ENCODE measurements at regions not wholly inside any gene's neighbourhood (a gene's known extent, or its start where the extent isn't known, plus 50 kb on each side); places are given as distances from the start of the nearest gene placed in this dataset.

DNA sequence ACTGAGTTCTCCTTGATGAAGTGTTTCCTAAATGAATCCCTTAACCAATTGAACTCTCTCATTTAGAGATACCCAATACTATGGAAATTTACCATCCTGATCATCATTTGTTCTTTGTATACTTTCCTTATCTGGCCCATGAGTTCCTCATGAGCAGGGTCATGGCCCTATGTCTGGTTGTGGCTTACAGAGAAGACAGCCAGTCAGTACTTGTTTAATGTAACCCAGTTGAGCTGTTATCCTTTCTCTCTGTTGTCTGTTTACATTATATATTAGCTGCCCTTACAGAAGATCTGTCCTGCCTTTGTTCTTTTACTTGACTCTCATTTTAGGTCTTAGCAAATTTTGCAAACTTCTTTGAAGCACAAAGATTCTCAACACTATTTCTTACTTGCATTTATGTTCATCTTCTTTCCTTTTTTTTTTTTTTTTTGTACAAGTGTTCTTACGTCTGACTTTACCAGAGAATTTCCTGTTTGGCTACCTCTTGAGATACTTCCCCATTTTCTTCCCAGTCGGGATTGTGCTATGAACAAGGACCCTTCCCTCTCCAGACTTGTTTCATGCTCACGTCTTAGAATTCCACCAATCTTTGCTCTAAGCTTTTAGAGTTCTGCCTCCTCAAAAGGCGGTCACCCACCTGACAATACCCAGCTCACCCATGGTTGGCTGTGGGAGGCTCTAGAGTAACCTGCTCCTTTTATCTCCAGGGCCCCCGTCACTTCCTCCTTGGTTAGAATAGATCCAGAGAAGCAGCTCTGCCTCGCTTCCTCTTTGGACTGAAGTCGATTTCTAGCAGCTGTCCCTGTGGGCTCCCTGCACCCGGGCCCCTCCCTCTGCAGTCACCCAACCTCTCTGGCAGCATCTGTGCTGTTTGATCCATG lies 53.6 kb upstream of the RUNX1 start:
- Histone ChIP-seq H3K4me1 (ENCODE audit: control insufficient read depth, insufficient read depth, low read length) (no peaks in the 10 kb centered on the region), H3K27ac (ENCODE audit: extremely low read depth, low read depth, low read length) (no peak overlapping the region), H3K9me3 (ENCODE audit: control insufficient read depth, insufficient read depth, low read depth, low read length) (no peaks in the 10 kb centered on the region), H3K4me3 (ENCODE audit: low read depth, low read length) (no peak overlapping the region), H3K36me3 (ENCODE audit: control insufficient read depth in 2 of 2, insufficient read depth in 1 of 2, low read length in 2 of 2) (no peaks in the 10 kb centered on the region)
- POLR2A ChIA-PET: no interaction called here
- TF ChIP-seq, protein P1, sequence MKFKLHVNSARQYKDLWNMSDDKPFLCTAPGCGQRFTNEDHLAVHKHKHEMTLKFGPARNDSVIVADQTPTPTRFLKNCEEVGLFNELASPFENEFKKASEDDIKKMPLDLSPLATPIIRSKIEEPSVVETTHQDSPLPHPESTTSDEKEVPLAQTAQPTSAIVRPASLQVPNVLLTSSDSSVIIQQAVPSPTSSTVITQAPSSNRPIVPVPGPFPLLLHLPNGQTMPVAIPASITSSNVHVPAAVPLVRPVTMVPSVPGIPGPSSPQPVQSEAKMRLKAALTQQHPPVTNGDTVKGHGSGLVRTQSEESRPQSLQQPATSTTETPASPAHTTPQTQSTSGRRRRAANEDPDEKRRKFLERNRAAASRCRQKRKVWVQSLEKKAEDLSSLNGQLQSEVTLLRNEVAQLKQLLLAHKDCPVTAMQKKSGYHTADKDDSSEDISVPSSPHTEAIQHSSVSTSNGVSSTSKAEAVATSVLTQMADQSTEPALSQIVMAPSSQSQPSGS (tag by site-specific recombination; IDR thresholded peaks at IDR 0.05; ENCODE audit: low read depth): no peak
- TF ChIP-seq ZSCAN23 (tag by site-specific recombination; IDR thresholded peaks at IDR 0.05): no peak
- no peak for TF ChIP-seq YY2 (tag by site-specific recombination; IDR thresholded peaks at IDR 0.05)
- no peak for TF ChIP-seq ZNF248 (tag by site-specific recombination; IDR thresholded peaks at IDR 0.05)
- no peak for TF ChIP-seq ZNF776 (tag by site-specific recombination; IDR thresholded peaks at IDR 0.05; ENCODE audit: borderline replicate concordance)
- TF ChIP-seq ZNF184 (tag by site-specific recombination; IDR thresholded peaks at IDR 0.05): no peak
- no peak for TF ChIP-seq ZNF391 (tag by site-specific recombination; IDR thresholded peaks at IDR 0.05; ENCODE audit: borderline replicate concordance, low read depth)
- TF ChIP-seq ZNF335 (tag by site-specific recombination; conservative IDR thresholded peaks at IDR 0.05): no peak
- TF ChIP-seq ZNF677 (tag by site-specific recombination; IDR thresholded peaks at IDR 0.05): no peak
- no peak for TF ChIP-seq ZNF114 (tag by site-specific recombination; IDR thresholded peaks at IDR 0.05)
- TF ChIP-seq GLIS2 (tag by site-specific recombination; IDR thresholded peaks at IDR 0.05): no peak
- TF ChIP-seq, protein P2, sequence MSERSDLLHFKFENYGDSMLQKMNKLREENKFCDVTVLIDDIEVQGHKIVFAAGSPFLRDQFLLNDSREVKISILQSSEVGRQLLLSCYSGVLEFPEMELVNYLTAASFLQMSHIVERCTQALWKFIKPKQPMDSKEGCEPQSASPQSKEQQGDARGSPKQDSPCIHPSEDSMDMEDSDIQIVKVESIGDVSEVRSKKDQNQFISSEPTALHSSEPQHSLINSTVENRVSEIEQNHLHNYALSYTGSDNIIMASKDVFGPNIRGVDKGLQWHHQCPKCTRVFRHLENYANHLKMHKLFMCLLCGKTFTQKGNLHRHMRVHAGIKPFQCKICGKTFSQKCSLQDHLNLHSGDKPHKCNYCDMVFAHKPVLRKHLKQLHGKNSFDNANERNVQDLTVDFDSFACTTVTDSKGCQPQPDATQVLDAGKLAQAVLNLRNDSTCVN (tag by site-specific recombination; optimal IDR thresholded peaks at IDR 0.05): no peak
- TF ChIP-seq ZNF621 (tag by site-specific recombination; IDR thresholded peaks at IDR 0.05): no peak
- TF ChIP-seq, protein P3, sequence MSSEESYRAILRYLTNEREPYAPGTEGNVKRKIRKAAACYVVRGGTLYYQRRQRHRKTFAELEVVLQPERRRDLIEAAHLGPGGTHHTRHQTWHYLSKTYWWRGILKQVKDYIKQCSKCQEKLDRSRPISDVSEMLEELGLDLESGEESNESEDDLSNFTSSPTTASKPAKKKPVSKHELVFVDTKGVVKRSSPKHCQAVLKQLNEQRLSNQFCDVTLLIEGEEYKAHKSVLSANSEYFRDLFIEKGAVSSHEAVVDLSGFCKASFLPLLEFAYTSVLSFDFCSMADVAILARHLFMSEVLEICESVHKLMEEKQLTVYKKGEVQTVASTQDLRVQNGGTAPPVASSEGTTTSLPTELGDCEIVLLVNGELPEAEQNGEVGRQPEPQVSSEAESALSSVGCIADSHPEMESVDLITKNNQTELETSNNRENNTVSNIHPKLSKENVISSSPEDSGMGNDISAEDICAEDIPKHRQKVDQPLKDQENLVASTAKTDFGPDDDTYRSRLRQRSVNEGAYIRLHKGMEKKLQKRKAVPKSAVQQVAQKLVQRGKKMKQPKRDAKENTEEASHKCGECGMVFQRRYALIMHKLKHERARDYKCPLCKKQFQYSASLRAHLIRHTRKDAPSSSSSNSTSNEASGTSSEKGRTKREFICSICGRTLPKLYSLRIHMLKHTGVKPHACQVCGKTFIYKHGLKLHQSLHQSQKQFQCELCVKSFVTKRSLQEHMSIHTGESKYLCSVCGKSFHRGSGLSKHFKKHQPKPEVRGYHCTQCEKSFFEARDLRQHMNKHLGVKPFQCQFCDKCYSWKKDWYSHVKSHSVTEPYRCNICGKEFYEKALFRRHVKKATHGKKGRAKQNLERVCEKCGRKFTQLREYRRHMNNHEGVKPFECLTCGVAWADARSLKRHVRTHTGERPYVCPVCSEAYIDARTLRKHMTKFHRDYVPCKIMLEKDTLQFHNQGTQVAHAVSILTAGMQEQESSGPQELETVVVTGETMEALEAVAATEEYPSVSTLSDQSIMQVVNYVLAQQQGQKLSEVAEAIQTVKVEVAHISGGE (tag by site-specific recombination; conservative IDR thresholded peaks at IDR 0.05; ENCODE audit: low read depth): no peak
- no peak for TF ChIP-seq ZNF558 (tag by site-specific recombination; IDR thresholded peaks at IDR 0.05)
- TF ChIP-seq WT1 (tag by site-specific recombination; IDR thresholded peaks at IDR 0.05): no peak
- TF ChIP-seq ZNF280C (tag by site-specific recombination; IDR thresholded peaks at IDR 0.05): no peak
- TF ChIP-seq ZNF221 (tag by site-specific recombination; IDR thresholded peaks at IDR 0.05; ENCODE audit: borderline replicate concordance): no peak
- no peak for TF ChIP-seq ZBTB7A (tag by site-specific recombination; IDR thresholded peaks at IDR 0.05; ENCODE audit: low read depth)
- TF ChIP-seq ZNF768 (tag by site-specific recombination; IDR thresholded peaks at IDR 0.05): no peak
- CTCF ChIA-PET: interaction anchor here (0.6 to 1.4 kb wide), 3 partner anchors 357 to 757 kb away, joined by 3 to 4 read pairs (median 3); no protein-coding TSS in a partner anchor

All from HEK293 (cell line).